ENCODE measurements at regions not wholly inside any gene's neighbourhood (a gene's known extent, or its start where the extent isn't known, plus 50 kb on each side); places are given as distances from the start of the nearest gene placed in this dataset.

DNA sequence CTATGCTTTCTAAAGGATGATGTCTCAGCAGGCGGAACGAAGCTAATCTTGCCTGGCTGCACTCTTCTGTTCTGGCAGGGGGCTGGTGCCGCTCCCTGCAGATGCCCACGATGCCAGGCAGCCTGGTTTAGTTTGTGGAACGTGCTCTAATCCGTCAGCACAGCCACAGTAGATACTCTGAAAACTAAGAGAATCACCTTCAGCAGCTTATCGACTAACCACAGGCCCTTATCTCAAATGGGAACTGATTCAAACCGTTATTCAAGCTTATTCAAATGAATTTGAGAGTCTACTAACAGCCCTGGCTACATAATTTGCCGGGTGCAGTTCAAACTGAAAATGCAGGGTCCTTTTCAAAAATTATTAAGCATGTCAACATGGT, 246.6 kb upstream of the ANKRD55 start:
- no peak for TF ChIP-seq POLR2AphosphoS5 (IDR thresholded peaks at IDR 0.05; ENCODE audit: low read depth, low read length)
- TF ChIP-seq POLR2A (IDR thresholded peaks at IDR 0.05; ENCODE audit: low read depth, low read length): no peak
- no peak for TF ChIP-seq TAF1 (IDR thresholded peaks at IDR 0.05; ENCODE audit: borderline replicate concordance, low read depth, low read length)
